GM13977 (cell line): ENCODE measurements at regions not wholly inside any gene's neighbourhood (a gene's known extent, or its start where the extent isn't known, plus 50 kb on each side); places are given as distances from the start of the nearest gene placed in this dataset.

Experiments used
- DNase-seq: peaks from one replicate; pipeline ENCODE4 v3.0.0; 2012; ENCODE audit warnings: low spot score
- in situ Hi-C: fragments of 300-500 bp; cut with MboI; formaldehyde crosslinking; loops from one replicate; pipeline ENCODE4 v1.12.0; 2022; ENCODE audit warnings: low sequenced_read_pairs, low pct_unique_long_range_greater_than_20kb, mixed read lengths, inconsistent platforms; ENCODE audit not compliant: unreplicated experiment
- TF ChIP-seq, protein P1 (sequence below): IDR thresholded peaks from 2 replicates; pipeline ENCODE4 v1.5.1; 2012; ENCODE audit warnings: mild to moderate bottlenecking, control low read depth; ENCODE audit not compliant: insufficient read depth; ENCODE audit errors: extremely low read depth, missing control alignments

DNA sequence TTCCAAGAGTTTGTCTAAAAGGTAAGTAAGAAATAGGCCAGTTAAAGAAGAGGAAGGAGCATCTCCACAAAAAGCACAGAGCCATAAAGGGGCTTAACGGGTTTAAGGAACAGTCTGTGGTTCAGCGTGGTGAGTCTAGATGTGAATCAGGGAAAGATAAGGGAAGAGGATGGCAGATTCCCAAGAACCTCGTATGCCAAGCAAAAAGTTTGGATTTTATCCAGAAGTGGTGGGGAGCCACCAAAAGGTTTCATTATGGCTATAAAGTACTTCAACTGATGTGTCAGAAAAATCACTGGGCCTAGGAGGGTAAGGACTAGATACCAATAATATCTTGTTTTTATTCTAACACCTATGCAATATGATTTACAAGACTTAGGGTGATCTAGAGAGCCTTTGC, 161.9 kb upstream of the PTER start:
- TF ChIP-seq, protein P1, sequence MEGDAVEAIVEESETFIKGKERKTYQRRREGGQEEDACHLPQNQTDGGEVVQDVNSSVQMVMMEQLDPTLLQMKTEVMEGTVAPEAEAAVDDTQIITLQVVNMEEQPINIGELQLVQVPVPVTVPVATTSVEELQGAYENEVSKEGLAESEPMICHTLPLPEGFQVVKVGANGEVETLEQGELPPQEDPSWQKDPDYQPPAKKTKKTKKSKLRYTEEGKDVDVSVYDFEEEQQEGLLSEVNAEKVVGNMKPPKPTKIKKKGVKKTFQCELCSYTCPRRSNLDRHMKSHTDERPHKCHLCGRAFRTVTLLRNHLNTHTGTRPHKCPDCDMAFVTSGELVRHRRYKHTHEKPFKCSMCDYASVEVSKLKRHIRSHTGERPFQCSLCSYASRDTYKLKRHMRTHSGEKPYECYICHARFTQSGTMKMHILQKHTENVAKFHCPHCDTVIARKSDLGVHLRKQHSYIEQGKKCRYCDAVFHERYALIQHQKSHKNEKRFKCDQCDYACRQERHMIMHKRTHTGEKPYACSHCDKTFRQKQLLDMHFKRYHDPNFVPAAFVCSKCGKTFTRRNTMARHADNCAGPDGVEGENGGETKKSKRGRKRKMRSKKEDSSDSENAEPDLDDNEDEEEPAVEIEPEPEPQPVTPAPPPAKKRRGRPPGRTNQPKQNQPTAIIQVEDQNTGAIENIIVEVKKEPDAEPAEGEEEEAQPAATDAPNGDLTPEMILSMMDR: no peak
- in situ Hi-C loops: no loop called here
- no peak for DNase-seq

DNA sequence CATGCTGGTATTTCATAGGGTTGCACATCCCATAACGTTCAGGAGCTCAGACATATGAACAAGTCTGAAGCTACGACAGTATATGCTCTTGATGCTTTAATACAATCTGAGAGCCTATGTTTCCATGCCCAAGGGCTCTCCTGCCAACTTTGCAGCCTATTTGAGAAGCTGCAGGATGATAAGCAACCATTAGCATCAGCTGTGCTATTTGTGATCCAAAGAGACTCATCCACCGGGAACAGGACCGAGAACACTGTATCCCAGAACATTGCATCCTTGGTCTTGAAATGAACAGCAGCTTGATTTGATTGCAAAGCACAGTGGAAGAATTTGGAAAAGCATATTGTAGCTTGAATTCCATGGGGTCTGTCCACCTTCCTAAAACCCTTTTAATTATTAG, 156.2 kb upstream of the PTER start:
- TF ChIP-seq, protein P1: no peak
- in situ Hi-C loops: no loop called here
- no peak for DNase-seq

DNA sequence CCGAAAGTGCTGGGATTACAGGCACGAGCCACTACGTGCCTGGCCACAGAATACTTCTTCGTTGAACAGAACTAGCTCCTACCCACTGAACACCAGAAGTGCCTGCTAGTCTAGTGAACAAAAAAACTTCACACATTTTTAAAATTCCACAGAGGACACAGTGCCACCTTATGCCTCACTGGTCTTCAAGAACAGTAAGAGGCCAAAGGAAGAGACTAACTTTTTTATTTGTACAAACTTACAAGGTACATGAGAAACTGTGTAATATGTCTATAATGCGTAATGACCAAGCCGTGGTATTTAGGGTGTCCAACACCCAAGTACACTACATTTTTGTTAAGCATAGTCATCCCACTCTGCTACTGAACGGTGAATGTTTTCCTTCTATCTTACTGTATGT, 144.4 kb upstream of the PTER start:
- TF ChIP-seq, protein P1: no peak
- DNase-seq: no peak
- in situ Hi-C loops: no loop called here

DNA sequence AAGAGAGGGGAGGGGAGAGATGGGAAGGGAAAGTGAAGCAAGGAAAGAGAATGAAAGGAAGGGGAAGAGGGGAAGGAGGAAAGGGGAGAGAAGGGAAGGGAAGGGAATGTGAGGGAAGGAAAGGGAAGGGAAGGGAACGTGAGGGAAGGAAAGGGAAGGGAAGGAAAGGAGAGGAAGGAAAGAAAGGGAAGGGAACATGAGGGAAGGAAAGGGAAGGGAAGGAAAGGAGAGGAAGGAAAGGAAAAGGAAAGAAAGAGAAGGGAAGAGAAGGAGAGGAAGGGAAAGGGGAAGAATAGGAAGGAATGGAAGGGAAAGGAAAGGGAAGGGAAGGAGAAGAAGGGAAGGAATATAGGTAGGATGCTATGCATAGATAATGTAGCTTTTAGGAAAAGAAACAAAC, 139.7 kb upstream of the PTER start:
- TF ChIP-seq, protein P1: no peak
- in situ Hi-C loops: no loop called here
- no peak for DNase-seq

DNA sequence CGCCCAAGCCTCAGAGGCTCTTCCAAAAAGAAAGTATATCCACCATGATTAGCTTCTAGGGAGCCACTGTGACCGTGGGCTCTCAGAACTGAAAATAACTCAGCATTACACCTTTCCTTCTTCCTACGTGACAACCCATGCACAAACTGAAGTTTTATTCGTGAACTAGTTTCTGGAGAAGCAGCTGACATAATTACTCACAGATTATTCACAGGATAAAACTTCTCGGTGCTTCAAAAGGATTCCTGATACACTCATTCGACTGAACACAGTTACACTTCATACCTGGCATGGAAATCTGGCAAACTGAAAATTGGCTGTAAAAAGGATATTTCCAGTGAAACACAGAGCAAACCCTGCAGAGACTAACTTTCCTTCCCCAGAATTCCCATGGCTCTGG, 139.2 kb upstream of the PTER start:
- no peak for DNase-seq
- in situ Hi-C loops: no loop called here
- TF ChIP-seq, protein P1: no peak

DNA sequence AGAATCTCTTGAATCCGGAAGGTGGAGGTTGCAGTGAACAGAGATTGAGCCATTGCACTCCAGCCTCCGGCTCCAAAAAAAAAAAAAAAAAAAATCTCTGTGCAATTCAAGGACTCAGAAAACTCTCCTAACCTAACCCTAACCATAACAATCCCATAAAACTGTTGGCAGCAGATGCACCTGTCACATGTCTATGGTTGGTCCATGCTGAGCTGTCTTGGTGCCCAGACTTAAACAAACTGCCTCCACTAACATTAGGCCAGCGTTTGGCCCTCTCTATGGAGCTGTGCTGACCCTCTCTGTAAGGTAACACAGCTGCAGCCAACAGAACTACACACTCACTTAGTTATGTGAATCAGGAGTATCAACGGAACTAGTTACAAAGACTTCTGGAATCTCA, 132.5 kb upstream of the PTER start:
- no peak for DNase-seq
- in situ Hi-C loops: no loop called here
- TF ChIP-seq, protein P1: no peak

DNA sequence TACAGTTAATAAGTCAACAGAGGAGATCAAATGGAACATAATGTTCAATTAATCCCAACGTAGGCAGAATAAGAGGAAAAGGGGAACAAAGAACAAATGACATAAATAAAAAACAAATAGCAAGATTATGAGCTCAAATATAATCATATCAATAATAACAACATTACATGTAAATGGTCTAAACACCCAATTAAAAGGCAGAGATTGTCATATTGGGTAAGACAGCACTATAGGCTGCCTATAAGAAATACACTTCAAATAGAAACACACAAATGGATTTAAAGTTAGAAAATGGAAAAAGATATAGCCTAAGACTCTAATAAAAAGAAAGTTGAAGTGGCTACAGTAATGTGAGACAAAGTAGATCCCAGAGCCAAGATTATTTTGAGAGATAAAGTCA, 126.4 kb upstream of the PTER start:
- in situ Hi-C loops: no loop called here
- TF ChIP-seq, protein P1: no peak
- DNase-seq: no peak
